CD4-positive, alpha-beta T cell (primary cell): ENCODE measurements at regions not wholly inside any gene's neighbourhood (a gene's known extent, or its start where the extent isn't known, plus 50 kb on each side); places are given as distances from the start of the nearest gene placed in this dataset.

Experiments used
- ATAC-seq: fragments of 200-7000 bp; cut with Tn5 transposase; one replicate; pipeline ENCODE4 v1.10.0; 2022; ENCODE audit warnings: mild to moderate bottlenecking; ENCODE audit not compliant: poor library complexity
- CTCF ChIA-PET: fragments of 350-600 bp; sonication (Branson Sonifier 250); formaldehyde crosslinking; loops from one replicate; lab custom pipeline; 2021; ENCODE audit warnings: antibody characterized with exemption, inconsistent platforms; lab: Charles Lee
- POLR2A ChIA-PET: fragments of 350-600 bp; sonication (Branson Sonifier 250); formaldehyde crosslinking; loops from one replicate; lab custom pipeline; 2021; ENCODE audit warnings: antibody characterized with exemption, inconsistent platforms; lab: Charles Lee
- DNase-seq, 14 experiments: peaks; one replicate each; pipeline ENCODE4 v3.0.0-alpha.2; 2013 to 2020; ENCODE audit warnings: mixed read lengths in 2 of 14
- H3K27ac ChIP-seq, 2 donors: one replicate each; pipeline versions ENCODE4 v1.5.1 to v1.7.0; 2013; ENCODE audit warnings: low read length in 2 of 2, low read depth in 1 of 2, mild to moderate bottlenecking in 1 of 2
- H3K27me3 ChIP-seq, 2 experiments: 1 replicate in 1 of 2; 2 replicates in 1 of 2; pipeline versions ENCODE4 v1.6.1 to v1.7.0; 2013; ENCODE audit warnings: low read length in 2 of 2, control low read depth in 1 of 2, mild to moderate bottlenecking in 1 of 2, moderate library complexity in 1 of 2; ENCODE audit not compliant: insufficient read depth in 2 of 2, control insufficient read depth in 1 of 2
- H3K36me3 ChIP-seq: one replicate; pipeline ENCODE4 v1.6.1; 2013; ENCODE audit warnings: low read length, control low read depth; ENCODE audit not compliant: insufficient read depth
- H3K4me1 ChIP-seq: one replicate; pipeline ENCODE4 v1.6.1; 2013; ENCODE audit warnings: low read length, control low read depth; ENCODE audit not compliant: insufficient read depth
- H3K4me3 ChIP-seq: one replicate; pipeline ENCODE4 v1.5.1; 2013; ENCODE audit warnings: mild to moderate bottlenecking, low read length, moderate library complexity
- H3K9me3 ChIP-seq, 2 experiments: 1 replicate in 1 of 2; 2 replicates in 1 of 2; pipeline versions ENCODE4 v1.6.1 to v1.7.0; 2013; ENCODE audit warnings: low read length in 2 of 2, mild to moderate bottlenecking in 2 of 2, control low read depth in 1 of 2, moderate library complexity in 1 of 2; ENCODE audit not compliant: control insufficient read depth in 1 of 2, insufficient read depth in 1 of 2
- H3K27ac Mint-ChIP-seq: one replicate; pipeline ENCODE4 v1.8.0; 2020; ENCODE audit warnings: mixed read lengths
- H3K27me3 Mint-ChIP-seq: one replicate; pipeline ENCODE4 v1.8.0; 2021; ENCODE audit warnings: mixed read lengths
- H3K36me3 Mint-ChIP-seq: one replicate; pipeline ENCODE4 v1.8.0; 2021; ENCODE audit warnings: low read depth, mixed read lengths
- H3K4me1 Mint-ChIP-seq: one replicate; pipeline ENCODE4 v1.8.0; 2021; ENCODE audit warnings: low read depth, mixed read lengths
- H3K4me3 Mint-ChIP-seq: one replicate; pipeline ENCODE4 v1.8.0; 2020; ENCODE audit warnings: mild to moderate bottlenecking, mixed read lengths
- H3K9me3 Mint-ChIP-seq: one replicate; pipeline ENCODE4 v1.8.0; 2020; ENCODE audit warnings: mixed read lengths
- CTCF ChIP-seq: fragments of 200-600 bp; IDR thresholded peaks from one replicate; pipeline ENCODE4 v1.8.0; 2022; ENCODE audit warnings: antibody characterized with exemption, mild to moderate bottlenecking
- intact Hi-C, 2 experiments: fragments of 100-400 bp; cut with DNase I in 1 of 2; cut with micrococcal nuclease in 1 of 2; formaldehyde crosslinking; loops; one replicate each; pipeline versions ENCODE4 v1.15.1 to v1.9.0; 2023 to 2025; cut with DNase I, micrococcal nuclease

GRCh38 chr15:61702224-61703020 lies 357.8 kb downstream of the VPS13C start:
- H3K4me1 ChIP-seq = no peaks in the 10 kb centered on the region
- H3K36me3 Mint-ChIP-seq = no peaks in the 10 kb centered on the region
- H3K4me3 Mint-ChIP-seq = no peak overlapping the region
- intact Hi-C loops = no loop called here
- no peak for ATAC-seq
- DNase-seq = no peak
- CTCF ChIA-PET = no interaction called here
- H3K36me3 ChIP-seq = no peaks in the 10 kb centered on the region
- no peak overlapping the region for H3K27ac Mint-ChIP-seq
- H3K4me1 Mint-ChIP-seq = no peaks in the 10 kb centered on the region
- TF ChIP-seq CTCF = no peak
- H3K27ac ChIP-seq = no peak overlapping the region
- H3K9me3 ChIP-seq = peaks cover 0 to 4% of the 10 kb centered on the region in 2 experiments
- H3K4me3 ChIP-seq = no peak overlapping the region
- peaks cover 9% of the 10 kb centered on the region in 2 experiments for H3K27me3 ChIP-seq
- no peaks in the 10 kb centered on the region for H3K9me3 Mint-ChIP-seq
- POLR2A ChIA-PET = no interaction called here
- H3K27me3 Mint-ChIP-seq = peaks cover 31% of the 10 kb centered on the region

GRCh38 chr15:61701455-61701854 lies 358.8 kb downstream of the VPS13C start:
- ChIA-PET CTCF (no interaction called here), POLR2A (no interaction called here)
- intact Hi-C loops = no loop called here
- no peak overlapping the region for H3K4me3 ChIP-seq
- ATAC-seq = no peak
- no peak for TF ChIP-seq CTCF
- H3K4me1 Mint-ChIP-seq = no peaks in the 10 kb centered on the region
- H3K27ac ChIP-seq = no peak overlapping the region
- no peak overlapping the region for H3K4me3 Mint-ChIP-seq
- no peaks in the 10 kb centered on the region for H3K36me3 Mint-ChIP-seq
- peaks cover 0 to 4% of the 10 kb centered on the region in 2 experiments for H3K9me3 ChIP-seq
- peaks cover 40% of the 10 kb centered on the region for H3K27me3 Mint-ChIP-seq
- no peaks in the 10 kb centered on the region for H3K9me3 Mint-ChIP-seq
- H3K27me3 ChIP-seq = peaks cover 9% of the 10 kb centered on the region in 2 experiments
- DNase-seq = no peak
- H3K27ac Mint-ChIP-seq = no peak overlapping the region
- H3K36me3 ChIP-seq = no peaks in the 10 kb centered on the region
- no peaks in the 10 kb centered on the region for H3K4me1 ChIP-seq

- Mint-ChIP-seq H3K4me3 (no peak overlapping the region), H3K4me1 (no peaks in the 10 kb centered on the region), H3K9me3 (no peaks in the 10 kb centered on the region), H3K36me3 (no peaks in the 10 kb centered on the region), H3K27ac (no peak overlapping the region), H3K27me3 (peaks cover 40% of the 10 kb centered on the region)
- Histone ChIP-seq H3K27me3 (peaks cover 9% of the 10 kb centered on the region in 2 experiments), H3K4me1 (no peaks in the 10 kb centered on the region), H3K4me3 (no peak overlapping the region), H3K27ac (no peak overlapping the region), H3K9me3 (peaks cover 0 to 4% of the 10 kb centered on the region in 2 experiments), H3K36me3 (no peaks in the 10 kb centered on the region)
- ATAC-seq (no peak), DNase-seq (no peak)
- POLR2A ChIA-PET = no interaction called here
- CTCF ChIA-PET = no interaction called here
- no peak for TF ChIP-seq CTCF
- intact Hi-C loops = no loop called here
Measured at GRCh38 chr15:61700803-61701202, 359.4 kb downstream of the VPS13C start.
